Fibroblast of lung (primary cell): ENCODE measurements at regions not wholly inside any gene's neighbourhood (a gene's known extent, or its start where the extent isn't known, plus 50 kb on each side); places are given as distances from the start of the nearest gene placed in this dataset.

Experiments used
- DNase-seq, 2 donors: peaks; one replicate each; pipeline versions ENCODE4 v3.0.0 to v3.0.0-alpha.2; 2010; ENCODE audit warnings: low read depth in 2 of 2
- H2AFZ ChIP-seq: 2 replicates; pipeline ENCODE4 v1.5.1; 2012; ENCODE audit warnings: low read length, control low read depth, inconsistent platforms
- H3K27ac ChIP-seq: 2 replicates; pipeline ENCODE4 v1.5.1; 2011; ENCODE audit warnings: low read length, control low read depth; ENCODE audit not compliant: insufficient read depth
- H3K27me3 ChIP-seq: 2 replicates; pipeline ENCODE4 v1.5.1; 2011; ENCODE audit warnings: mild to moderate bottlenecking, low read length; ENCODE audit not compliant: control insufficient read depth, insufficient read depth
- H3K36me3 ChIP-seq: 2 replicates; pipeline ENCODE4 v1.5.1; 2011; ENCODE audit warnings: low read length; ENCODE audit not compliant: control insufficient read depth, insufficient read depth
- H3K4me1 ChIP-seq: 2 replicates; pipeline ENCODE4 v1.5.1; 2011; ENCODE audit warnings: low read length; ENCODE audit not compliant: control insufficient read depth, insufficient read depth; ENCODE audit errors: extremely low read depth
- H3K4me2 ChIP-seq: 2 replicates; pipeline ENCODE4 v1.5.1; 2011; ENCODE audit warnings: low read length, control low read depth; ENCODE audit not compliant: insufficient read depth; ENCODE audit errors: extremely low read depth
- H3K4me3 ChIP-seq, 4 experiments: fragments of 200-600 bp in 1 of 4; sonication (generic) in 1 of 4; replicated peaks in 1 of 4; 2 replicates each; pipeline ENCODE4 v1.5.1; 2011 to 2016; ENCODE audit warnings: low read length in 4 of 4, low read depth in 3 of 4, mild to moderate bottlenecking in 3 of 4, control low read depth in 2 of 4, inconsistent platforms in 1 of 4, mixed read lengths in 1 of 4; ENCODE audit not compliant: insufficient read depth in 1 of 4; ENCODE audit errors: control extremely low read depth in 1 of 4
- H3K79me2 ChIP-seq: 2 replicates; pipeline ENCODE4 v1.5.1; 2012; ENCODE audit warnings: mild to moderate bottlenecking, low read length, inconsistent platforms; ENCODE audit not compliant: control insufficient read depth, insufficient read depth
- H3K9ac ChIP-seq: 2 replicates; pipeline ENCODE4 v1.5.1; 2011; ENCODE audit warnings: mild to moderate bottlenecking, low read length, control low read depth; ENCODE audit not compliant: insufficient read depth
- H3K9me3 ChIP-seq: 2 replicates; pipeline ENCODE4 v1.5.1; 2012; ENCODE audit warnings: low read depth, low read length; ENCODE audit not compliant: control insufficient read depth, insufficient read depth
- H4K20me1 ChIP-seq: 2 replicates; pipeline ENCODE4 v1.5.1; 2011; ENCODE audit warnings: low read length; ENCODE audit not compliant: control insufficient read depth, insufficient read depth; ENCODE audit errors: extremely low read depth
- CTCF ChIP-seq, 2 donors: IDR thresholded peaks in 1 of 2; conservative IDR thresholded peaks in 1 of 2; 1 replicate in 1 of 2; 2 replicates in 1 of 2; pipeline ENCODE4 v1.5.1; 2011 to 2012; ENCODE audit warnings: low read length in 2 of 2, control low read depth in 1 of 2, inconsistent platforms in 1 of 2, low read depth in 1 of 2, mild to moderate bottlenecking in 1 of 2
- EZH2 ChIP-seq: IDR thresholded peaks from 2 replicates; pipeline ENCODE4 v1.5.1; 2012; ENCODE audit warnings: low read length, control low read depth, mild to moderate bottlenecking; ENCODE audit errors: missing control alignments

- DNase-seq = no peak
- Histone ChIP-seq H3K9ac (no peak overlapping the region), H3K36me3 (no peaks in the 10 kb centered on the region)
These were observed 174.1 kb upstream of the SFSWAP start for GRCh38 chr12:131536766-131537165.

GRCh38 chr12:131537267-131537958 is 173.5 kb upstream of the SFSWAP start:
- Histone ChIP-seq H3K9ac (no peak overlapping the region), H3K27me3 (no peaks in the 10 kb centered on the region), H3K9me3 (peaks cover 2% of the 10 kb centered on the region), H3K36me3 (no peaks in the 10 kb centered on the region), H3K4me3 (no peak overlapping the region), H2AFZ (no peak overlapping the region), H4K20me1 (no peaks in the 10 kb centered on the region), H3K27ac (no peak overlapping the region), H3K4me1 (no peaks in the 10 kb centered on the region), H3K4me2 (no peak overlapping the region), H3K79me2 (no peaks in the 10 kb centered on the region)
- DNase-seq = no peak
- TF ChIP-seq CTCF (conservative IDR thresholded peaks at IDR 0.05 in 1 of 2, IDR thresholded peaks at IDR 0.05 in 1 of 2; ENCODE audit: low read depth in 1 of 2, low read length in 2 of 2) (no peak), EZH2 (no peak)

More at GRCh38 chr12:131536766-131537165, 174.1 kb upstream of the SFSWAP start:
- no peaks in the 10 kb centered on the region for H3K79me2 ChIP-seq
- no peak overlapping the region for H3K4me3 ChIP-seq
- no peak overlapping the region for H3K27ac ChIP-seq
- no peaks in the 10 kb centered on the region for H4K20me1 ChIP-seq
- TF ChIP-seq EZH2 = no peak
- TF ChIP-seq CTCF (conservative IDR thresholded peaks at IDR 0.05 in 1 of 2, IDR thresholded peaks at IDR 0.05 in 1 of 2; ENCODE audit: low read depth in 1 of 2, low read length in 2 of 2) = no peak
- no peaks in the 10 kb centered on the region for H3K4me1 ChIP-seq
- peaks cover 2% of the 10 kb centered on the region for H3K9me3 ChIP-seq
- H3K4me2 ChIP-seq = no peak overlapping the region
- H2AFZ ChIP-seq = no peak overlapping the region
- no peaks in the 10 kb centered on the region for H3K27me3 ChIP-seq

- H3K27me3 ChIP-seq = no peaks in the 10 kb centered on the region
- H3K9ac ChIP-seq = no peak overlapping the region
- no peaks in the 10 kb centered on the region for H3K79me2 ChIP-seq
- no peak overlapping the region for H3K27ac ChIP-seq
- peaks cover 2% of the 10 kb centered on the region for H3K9me3 ChIP-seq
- no peaks in the 10 kb centered on the region for H3K36me3 ChIP-seq
- H3K4me3 ChIP-seq = no peak overlapping the region
- H3K4me2 ChIP-seq = no peak overlapping the region
- TF ChIP-seq CTCF (conservative IDR thresholded peaks at IDR 0.05 in 1 of 2, IDR thresholded peaks at IDR 0.05 in 1 of 2; ENCODE audit: low read depth in 1 of 2, low read length in 2 of 2) = no peak
- no peak for TF ChIP-seq EZH2
- no peak overlapping the region for H2AFZ ChIP-seq
- H3K4me1 ChIP-seq = no peaks in the 10 kb centered on the region
- DNase-seq = no peak
- H4K20me1 ChIP-seq = no peaks in the 10 kb centered on the region
These were observed 171.5 kb upstream of the SFSWAP start for GRCh38 chr12:131539381-131539780.
